ENCODE measurements at regions not wholly inside any gene's neighbourhood (a gene's known extent, or its start where the extent isn't known, plus 50 kb on each side); places are given as distances from the start of the nearest gene placed in this dataset.
"Not testable (repeated sequence)": the region's sequence is repeated elsewhere in the genome, so short reads cannot be mapped to it uniquely, and the experiment has no call there.

- POLR2A ChIA-PET: no interaction called here
- no peak for TF ChIP-seq CTCF (IDR thresholded peaks at IDR 0.05; ENCODE audit: insufficient read depth in 1 of 2, low read depth in 1 of 2, low read length in 1 of 2, severe bottlenecking in 1 of 2, unreplicated experiment in 1 of 2)
- H3K27me3 ChIP-seq (replicated peaks; ENCODE audit: control insufficient read depth, insufficient read depth, low read length): no peaks in the 10 kb centered on the region
Measured at GRCh38 chr3:194189243-194189791, 53.4 kb downstream of the HES1 start.

DNA sequence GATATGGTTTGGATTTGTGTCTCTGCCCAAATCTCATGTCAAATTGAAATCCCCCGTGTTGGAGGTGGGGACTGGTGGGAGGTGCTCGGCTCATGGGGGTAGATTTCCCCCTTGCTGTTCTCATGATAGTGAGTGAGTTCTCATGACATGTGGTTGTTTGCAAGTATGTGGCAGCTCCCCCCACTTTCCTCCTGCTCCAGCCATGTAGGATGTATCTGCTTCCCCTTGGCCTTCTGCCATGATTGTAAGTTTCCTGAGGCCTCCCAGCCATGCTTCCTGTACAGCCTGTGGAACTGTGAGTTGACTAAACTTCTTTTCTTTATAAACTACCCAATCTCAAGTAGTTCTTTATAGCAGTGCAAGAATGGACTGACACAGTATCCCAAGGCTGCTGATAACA is 55.9 kb downstream of the HES1 start:
- H3K36me3 ChIP-seq (ENCODE audit: control insufficient read depth, insufficient read depth, low read length); BruUV-seq (replicated peaks); H3K9me3 ChIP-seq; H3K36me3 Mint-ChIP-seq (ENCODE audit: insufficient read depth, unreplicated experiment); H3K4me3 ChIP-seq (ENCODE audit: low read depth, low read length); H3K27ac Mint-ChIP-seq (ENCODE audit: unreplicated experiment); H3K9me3 Mint-ChIP-seq (ENCODE audit: unreplicated experiment); H3K4me1 ChIP-seq; intact Hi-C loops (cut with micrococcal nuclease; ENCODE audit: unreplicated experiment); DNase-seq; H3K27me3 ChIP-seq (replicated peaks; ENCODE audit: control insufficient read depth, insufficient read depth, low read length); H3K4me3 Mint-ChIP-seq (ENCODE audit: unreplicated experiment); POLR2A ChIA-PET; H3K27me3 Mint-ChIP-seq (ENCODE audit: insufficient read depth, unreplicated experiment): not testable (repeated sequence)
- CTCF ChIA-PET: interaction anchor here (0.6 kb wide), 1 partner anchor 61 kb away, joined by 9 read pairs; no protein-coding TSS in a partner anchor
- peaks cover 13% of the 10 kb centered on the region for H3K4me1 Mint-ChIP-seq (ENCODE audit: low read depth, unreplicated experiment)

More at GRCh38 chr3:194189243-194189791, 53.4 kb downstream of the HES1 start:
- no peaks in the 10 kb centered on the region for H3K4me1 ChIP-seq
- no peaks in the 10 kb centered on the region for H3K9me3 Mint-ChIP-seq (ENCODE audit: unreplicated experiment)
- no peaks in the 10 kb centered on the region for H3K9me3 ChIP-seq
- peaks cover 10% of the 10 kb centered on the region for H3K4me1 Mint-ChIP-seq (ENCODE audit: low read depth, unreplicated experiment)
- BruUV-seq (replicated peaks): no TSS peak
- CTCF ChIA-PET: no interaction called here
- no peak overlapping the region for H3K4me3 ChIP-seq (ENCODE audit: low read depth, low read length)
- H3K36me3 ChIP-seq (ENCODE audit: control insufficient read depth, insufficient read depth, low read length): no peaks in the 10 kb centered on the region
- H3K4me3 Mint-ChIP-seq (ENCODE audit: unreplicated experiment): no peak overlapping the region
- H3K27me3 Mint-ChIP-seq (ENCODE audit: insufficient read depth, unreplicated experiment): no peaks in the 10 kb centered on the region
- no peak overlapping the region for H3K27ac Mint-ChIP-seq (ENCODE audit: unreplicated experiment)
- H3K36me3 Mint-ChIP-seq (ENCODE audit: insufficient read depth, unreplicated experiment): no peaks in the 10 kb centered on the region
- DNase-seq: no peak
- intact Hi-C loops (cut with micrococcal nuclease; ENCODE audit: unreplicated experiment): no loop called here

DNA sequence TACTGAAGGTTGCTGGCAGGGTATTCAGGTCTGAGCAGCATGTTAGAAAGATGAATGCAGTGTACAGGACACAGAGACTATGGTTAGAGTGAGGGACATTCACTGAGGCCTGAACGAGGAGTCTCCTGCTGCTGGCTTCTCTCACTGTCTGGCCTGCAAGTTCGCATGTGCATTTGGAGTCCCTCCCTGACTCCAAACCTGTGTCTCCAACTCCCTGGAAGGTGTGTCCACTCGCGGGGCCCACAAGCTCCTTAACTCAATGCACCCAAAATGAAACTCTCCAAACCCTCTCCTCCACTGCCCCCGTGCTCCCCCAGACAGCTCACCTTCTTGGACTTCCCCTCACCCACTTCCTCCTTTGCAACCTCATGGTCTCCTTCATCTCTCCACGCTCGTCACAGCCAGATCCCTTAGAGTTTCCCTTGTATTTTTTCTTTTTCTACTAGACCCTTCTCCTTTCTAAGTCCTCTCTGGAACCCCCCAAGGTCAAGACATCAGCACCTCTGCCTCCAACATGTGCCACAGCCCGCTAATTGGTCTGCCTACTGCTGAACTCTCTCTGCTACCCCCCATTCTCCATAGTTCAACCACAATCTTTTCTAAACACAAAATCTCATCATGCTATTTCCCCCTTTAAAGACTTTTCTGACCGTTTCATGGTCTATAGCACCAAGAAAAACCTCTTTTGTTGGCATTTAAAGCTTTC is 58.3 kb downstream of the HES1 start:
- H3K27ac Mint-ChIP-seq (ENCODE audit: unreplicated experiment): peak overlapping the region; percentile 17

More for the DNA sequence above, 58.3 kb downstream of the HES1 start:
- H3K27me3 Mint-ChIP-seq (ENCODE audit: insufficient read depth, unreplicated experiment): no peaks in the 10 kb centered on the region
- no peaks in the 10 kb centered on the region for H3K36me3 Mint-ChIP-seq (ENCODE audit: insufficient read depth, unreplicated experiment)
- Histone ChIP-seq H3K27me3 (replicated peaks; ENCODE audit: control insufficient read depth, insufficient read depth, low read length) (no peaks in the 10 kb centered on the region), H3K9me3 (no peaks in the 10 kb centered on the region), H3K4me3 (ENCODE audit: low read depth, low read length) (no peak overlapping the region), H3K4me1 (no peaks in the 10 kb centered on the region), H3K36me3 (ENCODE audit: control insufficient read depth, insufficient read depth, low read length) (no peaks in the 10 kb centered on the region)
- H3K9me3 Mint-ChIP-seq (ENCODE audit: unreplicated experiment): no peaks in the 10 kb centered on the region
- H3K4me3 Mint-ChIP-seq (ENCODE audit: unreplicated experiment): no peak overlapping the region
- intact Hi-C loops (cut with micrococcal nuclease; ENCODE audit: unreplicated experiment): no loop called here
- DNase-seq: no peak
- POLR2A ChIA-PET: no interaction called here
- no peak for TF ChIP-seq CTCF (IDR thresholded peaks at IDR 0.05; ENCODE audit: insufficient read depth in 1 of 2, low read depth in 1 of 2, low read length in 1 of 2, severe bottlenecking in 1 of 2, unreplicated experiment in 1 of 2)
- no TSS peak for BruUV-seq (replicated peaks)
- H3K4me1 Mint-ChIP-seq (ENCODE audit: low read depth, unreplicated experiment): peaks cover 15% of the 10 kb centered on the region
- CTCF ChIA-PET: no interaction called here

All from Caco-2 (cell line).